Neural cell (in vitro differentiated cells): ENCODE measurements at regions not wholly inside any gene's neighbourhood (a gene's known extent, or its start where the extent isn't known, plus 50 kb on each side); places are given as distances from the start of the nearest gene placed in this dataset.

Experiments
- H2AFZ ChIP-seq: fragments of 200-600, 300-800 bp; sonication (generic), shearing (Covaris generic); 2 replicates; pipeline ENCODE4 v1.6.0; 2014; ENCODE audit warnings: low read depth, mild to moderate bottlenecking, antibody characterized with exemption, low read length, moderate library complexity
- H3F3A ChIP-seq: fragments of 200-600 bp; shearing (Covaris generic); 2 replicates; pipeline ENCODE4 v1.6.1; 2016; ENCODE audit warnings: mild to moderate bottlenecking, moderate library complexity, mixed read lengths, antibody characterized with exemption, low read length; ENCODE audit not compliant: insufficient read depth, poor library complexity, severe bottlenecking
- H3K27ac ChIP-seq: fragments of 200-600, 300-800 bp; sonication (generic), shearing (Covaris generic); 2 replicates; pipeline ENCODE4 v1.5.1; 2014; ENCODE audit warnings: mild to moderate bottlenecking, low read length, moderate library complexity
- H3K27me3 ChIP-seq: fragments of 300-800, 200-600 bp; sonication (generic), shearing (Covaris generic); 2 replicates; pipeline ENCODE4 v1.6.0; 2014; ENCODE audit warnings: mild to moderate bottlenecking, low read depth, low read length, moderate library complexity; ENCODE audit not compliant: insufficient read depth
- H3K36me3 ChIP-seq: fragments of 300-800, 200-600 bp; sonication (generic), shearing (Covaris generic); 2 replicates; pipeline ENCODE4 v1.5.1; 2014; ENCODE audit warnings: mild to moderate bottlenecking, antibody characterized with exemption, low read length, moderate library complexity; ENCODE audit not compliant: insufficient read depth
- H3K4me2 ChIP-seq: fragments of 300-800, 200-600 bp; sonication (generic), shearing (Covaris generic); 2 replicates; pipeline ENCODE4 v1.6.0; 2014; ENCODE audit warnings: mild to moderate bottlenecking, low read length
- H3K4me3 ChIP-seq: fragments of 300-800, 200-600 bp; sonication (generic), shearing (Covaris generic); 2 replicates; pipeline ENCODE4 v1.5.1; 2014; ENCODE audit warnings: mild to moderate bottlenecking, low read length, moderate library complexity
- H3K79me2 ChIP-seq: fragments of 200-600 bp; shearing (Covaris generic); replicated peaks from 2 replicates; pipeline ENCODE4 v1.6.0; 2014; ENCODE audit warnings: mild to moderate bottlenecking, low read length, moderate library complexity; ENCODE audit not compliant: insufficient read depth
- H3K9ac ChIP-seq: fragments of 300-800, 200-600 bp; sonication (generic), shearing (Covaris generic); 2 replicates; pipeline ENCODE4 v1.6.1; 2016; ENCODE audit warnings: mild to moderate bottlenecking, low read length, mixed read lengths
- H3K9me2 ChIP-seq: fragments of 200-600 bp; shearing (Covaris generic); 2 replicates; pipeline ENCODE4 v1.6.1; 2016; ENCODE audit warnings: mild to moderate bottlenecking, low read length, mixed read lengths; ENCODE audit not compliant: insufficient read depth
- H3K9me3 ChIP-seq: fragments of 200-600, 300-800 bp; sonication (generic), shearing (Covaris generic); 2 replicates; pipeline ENCODE4 v1.6.1; 2016; ENCODE audit warnings: mild to moderate bottlenecking, mixed run types, low read length, moderate library complexity, mixed read lengths
- H4K20me1 ChIP-seq: fragments of 200-600 bp; shearing (Covaris generic); 2 replicates; pipeline ENCODE4 v1.6.1; 2016; ENCODE audit warnings: mild to moderate bottlenecking, mixed run types; ENCODE audit not compliant: insufficient read depth
- CTCF ChIP-seq: fragments of 450-650 bp; IDR thresholded peaks from 2 replicates; pipeline ENCODE4 v1.5.1; 2014; ENCODE audit warnings: antibody characterized with exemption, mild to moderate bottlenecking, moderate library complexity; ENCODE audit not compliant: poor library complexity, severe bottlenecking
- EP300 ChIP-seq: fragments of 450-650 bp; conservative IDR thresholded peaks from 2 replicates; pipeline ENCODE4 v1.6.1; 2014; ENCODE audit warnings: antibody characterized with exemption, mild to moderate bottlenecking, moderate library complexity; ENCODE audit not compliant: poor library complexity, severe bottlenecking
- EZH2 ChIP-seq: fragments of 200-600, 300-800 bp; shearing (Covaris generic), sonication (generic); IDR thresholded peaks from 2 replicates; pipeline ENCODE4 v1.6.1; 2014; ENCODE audit warnings: antibody characterized with exemption, low read length, borderline replicate concordance, mild to moderate bottlenecking; ENCODE audit not compliant: insufficient read depth, poor library complexity, severe bottlenecking
- MXI1 ChIP-seq: fragments of 450-650 bp; conservative IDR thresholded peaks from 2 replicates; pipeline ENCODE4 v1.6.1; 2014; ENCODE audit warnings: antibody characterized with exemption, mild to moderate bottlenecking; ENCODE audit not compliant: poor library complexity, severe bottlenecking
- POLR2AphosphoS5 ChIP-seq: IDR thresholded peaks from 2 replicates; pipeline ENCODE4 v1.6.1; 2012
- RAD21 ChIP-seq: fragments of 450-650 bp; conservative IDR thresholded peaks from 2 replicates; pipeline ENCODE4 v1.6.1; 2014; ENCODE audit warnings: antibody characterized with exemption, mild to moderate bottlenecking, moderate library complexity
- REST ChIP-seq: IDR thresholded peaks from 2 replicates; pipeline ENCODE4 v1.6.1; 2012; ENCODE audit warnings: borderline replicate concordance
- SMC3 ChIP-seq: fragments of 450-650 bp; conservative IDR thresholded peaks from 2 replicates; pipeline ENCODE4 v1.6.1; 2014; ENCODE audit warnings: antibody characterized with exemption, mild to moderate bottlenecking, moderate library complexity; ENCODE audit not compliant: poor library complexity
- TAF1 ChIP-seq: IDR thresholded peaks from 2 replicates; pipeline ENCODE4 v1.6.1; 2012; ENCODE audit warnings: low read depth

GRCh38 chr10:133001114-133001513, 58.7 kb upstream of the CFAP46 start:
- no peaks in the 10 kb centered on the region for H3K9me3 ChIP-seq
- no peaks in the 10 kb centered on the region for H3K79me2 ChIP-seq
- H3K4me2 ChIP-seq = no peak overlapping the region
- no peaks in the 10 kb centered on the region for H3K9me2 ChIP-seq
- H4K20me1 ChIP-seq = no peaks in the 10 kb centered on the region
- no peaks in the 10 kb centered on the region for H3F3A ChIP-seq
- TF ChIP-seq EZH2 (no peak), TAF1 (no peak), CTCF (no peak), EP300 (no peak), MXI1 (no peak), RAD21 (no peak)
- no peaks in the 10 kb centered on the region for H3K36me3 ChIP-seq
- H3K27me3 ChIP-seq = no peaks in the 10 kb centered on the region
- H2AFZ ChIP-seq = no peak overlapping the region
- H3K9ac ChIP-seq = no peak overlapping the region
- H3K27ac ChIP-seq = no peak overlapping the region
- H3K4me3 ChIP-seq = no peak overlapping the region

GRCh38 chr10:133000648-133001047, 58.3 kb upstream of the CFAP46 start:
- Histone ChIP-seq H3K4me3 (no peak overlapping the region), H3K9ac (no peak overlapping the region), H3K27ac (no peak overlapping the region), H3K27me3 (no peaks in the 10 kb centered on the region), H3F3A (no peaks in the 10 kb centered on the region), H3K9me2 (no peaks in the 10 kb centered on the region), H3K9me3 (no peaks in the 10 kb centered on the region), H3K79me2 (no peaks in the 10 kb centered on the region), H3K36me3 (no peaks in the 10 kb centered on the region), H2AFZ (no peak overlapping the region), H4K20me1 (no peaks in the 10 kb centered on the region), H3K4me2 (no peak overlapping the region)
- TF ChIP-seq POLR2AphosphoS5 (no peak), CTCF (no peak), EP300 (no peak), RAD21 (no peak), REST (no peak), EZH2 (no peak), MXI1 (no peak), SMC3 (no peak)
